Peyer's patch (tissue), 4 donors: ENCODE measurements at regions not wholly inside any gene's neighbourhood (a gene's known extent, or its start where the extent isn't known, plus 50 kb on each side); places are given as distances from the start of the nearest gene placed in this dataset.

Experiments used
- DNase-seq, 3 donors: peaks; one replicate each; pipeline ENCODE4 v3.0.0-alpha.2; 2017 to 2019
- H3K27ac ChIP-seq, 4 donors: fragments of 200-600 bp; sonication (generic); one replicate each; pipeline ENCODE4 v1.5.1; 2016 to 2019
- H3K27me3 ChIP-seq, 2 donors: fragments of 200-600 bp; sonication (generic); one replicate each; pipeline ENCODE4 v1.5.1; 2019
- H3K36me3 ChIP-seq, 3 donors: fragments of 200-600 bp; sonication (generic); one replicate each; pipeline ENCODE4 v1.5.1; 2016 to 2019
- H3K4me1 ChIP-seq, 4 donors: fragments of 200-600 bp; sonication (generic); one replicate each; pipeline ENCODE4 v1.5.1; 2016 to 2019
- H3K4me3 ChIP-seq, 4 donors: fragments of 200-600 bp; sonication (generic); 1 replicate in 3 of 4; 2 replicates in 1 of 4; pipeline ENCODE4 v1.5.1; 2016 to 2019; ENCODE audit warnings: mild to moderate bottlenecking in 1 of 4
- H3K9me3 ChIP-seq, 4 donors: fragments of 200-600 bp; sonication (generic); one replicate each; pipeline ENCODE4 v1.5.1; 2016 to 2019; ENCODE audit warnings: mild to moderate bottlenecking in 1 of 4
- CTCF ChIP-seq, 6 experiments: fragments of 450-650 bp in 4 of 6; fragments of 200-600 bp in 2 of 6; sonication (generic) in 1 of 6; IDR thresholded peaks; one replicate each; pipeline ENCODE4 v1.5.1; 2017 to 2019; ENCODE audit warnings: antibody characterized with exemption in 6 of 6, mild to moderate bottlenecking in 3 of 6, moderate library complexity in 1 of 6
- POLR2A ChIP-seq, 2 donors: fragments of 450-650 bp; IDR thresholded peaks; one replicate each; pipeline ENCODE4 v1.5.1; 2017; ENCODE audit warnings: antibody characterized with exemption in 2 of 2, mild to moderate bottlenecking in 2 of 2, moderate library complexity in 2 of 2

DNA sequence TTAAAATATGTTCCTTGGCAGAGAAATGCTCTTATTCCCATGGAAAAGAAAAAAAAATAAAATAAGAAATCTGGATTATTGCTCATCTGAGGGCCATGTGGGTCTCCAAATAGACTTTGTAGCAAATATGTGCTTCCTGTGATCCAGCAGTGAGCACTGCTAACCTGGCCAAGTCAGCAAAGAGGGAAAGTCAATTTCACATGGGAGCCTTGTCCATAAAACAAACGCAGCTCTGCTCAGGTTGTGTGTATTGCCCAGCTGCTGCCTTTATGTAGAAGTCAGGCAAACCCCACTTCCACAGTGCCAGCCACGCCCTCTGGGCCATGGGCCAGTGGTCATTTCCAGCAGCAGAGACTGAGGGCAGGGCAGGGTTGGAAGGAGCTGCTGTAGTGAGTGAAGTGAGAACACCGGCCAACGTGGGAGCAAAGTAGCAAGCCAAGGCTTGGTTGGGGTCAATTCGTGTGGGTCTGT is 174.3 kb downstream of the LYPLAL1 start:
- no peaks in the 10 kb centered on the region for H3K9me3 ChIP-seq
- H3K27me3 ChIP-seq: no peaks in the 10 kb centered on the region
- no peaks in the 10 kb centered on the region for H3K36me3 ChIP-seq
- peak in 1 of 3 donors; percentile 44 for DNase-seq
- H3K4me3 ChIP-seq: no peak overlapping the region
- H3K27ac ChIP-seq: no peak overlapping the region
- TF ChIP-seq POLR2A (IDR thresholded peaks at IDR 0.05) (no peak), CTCF (IDR thresholded peaks at IDR 0.05) (no peak)
- no peaks in the 10 kb centered on the region for H3K4me1 ChIP-seq

DNA sequence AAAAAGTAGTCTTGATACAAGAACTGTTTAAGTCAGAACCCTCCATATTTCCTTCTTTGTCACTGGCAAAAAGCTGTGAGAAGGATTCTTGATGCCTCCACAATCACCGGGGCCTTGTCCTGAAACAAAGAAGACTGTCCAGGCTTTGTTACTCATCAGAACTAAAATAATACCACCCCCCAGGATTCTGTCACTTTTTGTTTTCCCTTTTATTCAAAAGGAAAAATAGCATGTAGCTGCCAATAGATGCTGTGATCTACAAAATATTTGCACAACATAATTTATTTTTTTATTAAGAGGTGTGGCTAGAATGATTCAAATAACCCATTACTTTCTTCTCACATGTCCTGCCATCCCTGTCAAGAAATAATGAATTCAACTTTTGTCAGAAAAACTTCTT is 173.7 kb downstream of the LYPLAL1 start:
- no peak for DNase-seq
- no peaks in the 10 kb centered on the region for H3K9me3 ChIP-seq
- no peak overlapping the region for H3K27ac ChIP-seq
- H3K4me1 ChIP-seq: no peaks in the 10 kb centered on the region
- H3K4me3 ChIP-seq: no peak overlapping the region
- H3K27me3 ChIP-seq: no peaks in the 10 kb centered on the region
- no peak for TF ChIP-seq POLR2A (IDR thresholded peaks at IDR 0.05)
- TF ChIP-seq CTCF (IDR thresholded peaks at IDR 0.05): no peak
- no peaks in the 10 kb centered on the region for H3K36me3 ChIP-seq

GRCh38 chr1:219345953-219346352 is 172.3 kb downstream of the LYPLAL1 start:
- no peak for DNase-seq
- H3K27ac ChIP-seq: no peak overlapping the region
- no peak for TF ChIP-seq CTCF (IDR thresholded peaks at IDR 0.05)
- TF ChIP-seq POLR2A (IDR thresholded peaks at IDR 0.05): no peak
- no peaks in the 10 kb centered on the region for H3K36me3 ChIP-seq
- H3K27me3 ChIP-seq: no peaks in the 10 kb centered on the region
- no peaks in the 10 kb centered on the region for H3K4me1 ChIP-seq
- no peaks in the 10 kb centered on the region for H3K9me3 ChIP-seq
- no peak overlapping the region for H3K4me3 ChIP-seq

DNA sequence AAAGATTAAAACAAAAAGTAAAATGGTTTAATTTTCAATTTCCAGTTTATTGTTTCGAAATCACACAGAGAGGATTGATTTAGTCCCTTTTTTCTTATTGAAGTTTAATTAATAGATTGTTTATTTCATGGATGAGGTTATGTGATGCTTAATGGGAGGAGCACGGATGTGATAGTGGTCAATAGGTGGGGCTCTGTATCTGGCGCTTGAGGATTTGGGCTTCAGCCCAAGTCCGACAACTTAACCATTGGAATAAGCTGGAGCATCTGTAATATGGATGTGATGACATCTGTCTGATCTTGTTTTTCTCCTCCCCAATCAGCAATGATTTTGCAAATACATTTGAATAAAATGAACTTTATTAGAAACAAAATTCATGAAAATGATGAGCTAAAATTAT is 169.2 kb downstream of the LYPLAL1 start:
- H3K4me3 ChIP-seq: no peak overlapping the region
- no peak overlapping the region for H3K27ac ChIP-seq
- no peak for TF ChIP-seq CTCF (IDR thresholded peaks at IDR 0.05)
- no peak for TF ChIP-seq POLR2A (IDR thresholded peaks at IDR 0.05)
- no peaks in the 10 kb centered on the region for H3K36me3 ChIP-seq
- no peaks in the 10 kb centered on the region for H3K4me1 ChIP-seq
- no peaks in the 10 kb centered on the region for H3K9me3 ChIP-seq
- H3K27me3 ChIP-seq: no peaks in the 10 kb centered on the region
- no peak for DNase-seq

DNA sequence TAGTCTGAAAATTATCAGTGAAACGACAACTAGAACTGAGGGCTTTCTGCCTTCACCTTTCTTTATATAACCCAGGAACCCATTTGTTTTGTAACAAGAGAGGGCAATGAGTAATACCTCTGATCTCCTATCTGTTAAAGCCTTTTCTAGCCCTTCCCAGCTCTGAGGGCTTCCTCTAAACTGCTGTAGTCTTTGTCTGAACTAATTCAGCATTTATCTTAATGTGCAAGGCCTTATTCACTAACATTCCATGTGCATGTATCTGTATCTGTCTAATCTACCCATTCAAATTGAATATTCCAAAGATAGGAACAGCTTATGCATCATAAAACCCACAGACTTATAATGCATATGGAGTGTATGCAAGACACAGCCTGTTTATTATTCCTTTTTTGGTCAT is 167.1 kb downstream of the LYPLAL1 start:
- no peak for DNase-seq
- Histone ChIP-seq H3K4me3 (no peak overlapping the region), H3K27ac (no peak overlapping the region), H3K4me1 (no peaks in the 10 kb centered on the region), H3K36me3 (no peaks in the 10 kb centered on the region), H3K27me3 (no peaks in the 10 kb centered on the region), H3K9me3 (no peaks in the 10 kb centered on the region)
- TF ChIP-seq POLR2A (IDR thresholded peaks at IDR 0.05): no peak
- no peak for TF ChIP-seq CTCF (IDR thresholded peaks at IDR 0.05)

DNA sequence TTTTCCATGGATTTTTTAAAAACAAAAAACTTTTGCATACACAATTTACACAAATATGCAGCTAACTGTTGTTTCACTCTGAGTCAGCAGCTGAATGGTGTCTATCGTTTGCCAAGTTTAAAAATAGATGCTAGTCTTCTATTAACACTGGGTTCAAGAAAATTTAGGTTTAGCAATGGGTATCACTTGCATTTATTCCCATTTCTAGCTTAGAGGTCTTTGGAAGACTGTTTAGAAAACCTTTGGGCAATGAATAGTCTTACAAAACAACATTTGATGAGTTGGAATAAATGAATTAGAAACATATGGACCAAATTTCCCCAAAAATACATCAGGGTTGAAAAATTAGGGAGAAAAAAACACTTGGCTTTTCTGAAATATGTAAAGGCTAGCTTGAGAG is 165.8 kb downstream of the LYPLAL1 start:
- Histone ChIP-seq H3K4me1 (no peaks in the 10 kb centered on the region), H3K4me3 (no peak overlapping the region), H3K27me3 (no peaks in the 10 kb centered on the region), H3K36me3 (no peaks in the 10 kb centered on the region), H3K27ac (no peak overlapping the region), H3K9me3 (no peaks in the 10 kb centered on the region)
- no peak for DNase-seq
- TF ChIP-seq CTCF (IDR thresholded peaks at IDR 0.05) (no peak), POLR2A (IDR thresholded peaks at IDR 0.05) (no peak)
